T-helper 17 cell (primary cell): ENCODE measurements at regions not wholly inside any gene's neighbourhood (a gene's known extent, or its start where the extent isn't known, plus 50 kb on each side); places are given as distances from the start of the nearest gene placed in this dataset.
"Not testable (repeated sequence)": the region's sequence is repeated elsewhere in the genome, so short reads cannot be mapped to it uniquely, and the experiment has no call there.

ENCODE experiments used
- ATAC-seq: fragments of 150-1000 bp; cut with Tn5 transposase; 2 replicates; pipeline ENCODE4 v1.10.0; 2021; ENCODE audit warnings: mild to moderate bottlenecking, moderate library complexity
- DNase-seq, 3 donors: peaks; one replicate each; pipeline versions ENCODE4 v3.0.0 to v3.0.0-alpha.2; 2020 to 2021
- H3K9me3 ChIP-seq: one replicate; pipeline ENCODE4 v1.7.0; 2013; ENCODE audit warnings: low read length, mild to moderate bottlenecking; ENCODE audit not compliant: control insufficient read depth, poor library complexity, severe bottlenecking
- H3K27ac Mint-ChIP-seq: one replicate; pipeline ENCODE4 v1.8.0; 2022; ENCODE audit warnings: mild to moderate bottlenecking, moderate library complexity, mixed read lengths
- H3K27me3 Mint-ChIP-seq: one replicate; pipeline ENCODE4 v1.8.0; 2022; ENCODE audit warnings: mixed read lengths
- H3K36me3 Mint-ChIP-seq: one replicate; pipeline ENCODE4 v1.8.0; 2022; ENCODE audit warnings: low read depth, mixed read lengths
- H3K4me1 Mint-ChIP-seq: one replicate; pipeline ENCODE4 v1.8.0; 2022; ENCODE audit warnings: mild to moderate bottlenecking, mixed read lengths
- H3K4me3 Mint-ChIP-seq: one replicate; pipeline ENCODE4 v1.8.0; 2022; ENCODE audit warnings: mild to moderate bottlenecking, moderate library complexity, mixed read lengths

DNA sequence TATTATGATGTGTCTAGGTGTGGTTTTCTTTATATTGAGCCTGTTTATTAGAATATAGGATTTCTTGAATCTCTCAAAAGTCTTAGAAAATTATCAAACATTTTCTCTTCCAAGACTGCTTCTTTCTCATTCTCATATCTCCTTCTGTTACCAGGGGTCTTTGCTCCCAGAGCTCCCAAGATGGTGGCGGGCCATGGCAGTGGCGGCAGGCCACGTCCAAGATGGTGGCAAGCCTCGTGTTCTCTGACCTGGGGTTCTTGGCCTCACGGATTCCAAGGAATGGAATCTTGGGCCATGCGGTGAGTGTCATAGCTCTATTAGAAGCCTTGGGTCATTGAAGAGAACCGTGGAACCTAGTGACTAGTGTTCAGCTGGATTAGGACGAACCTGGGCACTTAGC is 248.9 kb downstream of the SMARCA2 start:
- H3K9me3 ChIP-seq = no peaks in the 10 kb centered on the region
- no peak for DNase-seq
- no peaks in the 10 kb centered on the region for H3K36me3 Mint-ChIP-seq
- H3K4me1 Mint-ChIP-seq = peaks cover 5% of the 10 kb centered on the region
- H3K4me3 Mint-ChIP-seq = no peak overlapping the region
- H3K27ac Mint-ChIP-seq = no peak overlapping the region
- ATAC-seq = no peak
- H3K27me3 Mint-ChIP-seq = peaks cover 54% of the 10 kb centered on the region

DNA sequence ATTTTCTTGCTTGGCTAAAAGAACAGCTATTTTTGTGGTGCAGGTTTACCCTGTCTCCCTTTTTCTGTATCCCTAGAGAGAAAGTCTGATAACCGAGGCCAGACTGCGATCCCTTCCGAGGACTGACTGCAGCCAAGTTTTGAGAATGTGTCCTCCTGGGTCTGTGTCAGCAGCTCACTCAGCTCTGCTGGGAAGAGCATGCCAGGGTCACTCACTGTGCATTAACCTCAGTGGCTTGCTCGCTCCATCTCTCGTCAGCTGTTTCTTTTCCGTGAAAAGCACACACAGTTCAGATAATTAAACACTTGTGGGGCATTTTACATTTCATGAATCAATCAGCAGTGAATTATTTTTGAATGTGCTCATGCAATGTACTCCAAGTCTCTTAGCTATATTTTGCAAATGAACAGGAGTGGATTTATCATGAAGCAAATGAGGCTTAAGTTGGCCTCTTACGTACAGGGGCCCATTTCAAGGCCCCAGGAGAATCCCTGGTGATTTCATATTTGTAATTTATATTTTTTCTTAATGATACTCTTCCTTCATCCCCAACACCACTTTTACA is 252.1 kb downstream of the SMARCA2 start:
- no peak overlapping the region for H3K27ac Mint-ChIP-seq
- no peak for ATAC-seq

DNA sequence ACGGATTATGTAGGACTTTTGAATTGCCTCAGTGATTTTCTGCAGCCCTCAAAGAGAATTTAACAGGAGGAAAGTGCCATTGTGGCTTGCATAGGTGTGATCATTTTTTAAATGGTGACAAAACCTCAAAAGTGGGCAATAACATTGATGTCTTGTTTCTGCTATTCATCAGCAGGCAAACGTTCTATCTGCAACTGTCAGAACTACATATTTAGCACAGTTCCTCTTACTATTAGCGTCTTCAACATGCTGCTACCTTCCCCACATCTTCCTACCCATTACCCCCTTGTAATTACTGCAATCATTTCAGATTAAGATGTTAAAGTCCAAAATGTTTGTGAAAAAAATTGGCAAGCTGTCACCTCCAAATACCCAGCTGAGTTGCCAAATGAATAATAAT is 254.6 kb downstream of the SMARCA2 start:
- no peak overlapping the region for H3K27ac Mint-ChIP-seq
- no peak for DNase-seq
- ATAC-seq = no peak
- H3K9me3 ChIP-seq = no peaks in the 10 kb centered on the region
- H3K4me3 Mint-ChIP-seq = no peak overlapping the region
- H3K27me3 Mint-ChIP-seq = peaks cover 45% of the 10 kb centered on the region
- peaks cover 5% of the 10 kb centered on the region for H3K4me1 Mint-ChIP-seq
- no peaks in the 10 kb centered on the region for H3K36me3 Mint-ChIP-seq

More for the DNA sequence above, 252.1 kb downstream of the SMARCA2 start:
- Mint-ChIP-seq H3K36me3 (no peaks in the 10 kb centered on the region), H3K27me3 (peaks cover 33% of the 10 kb centered on the region), H3K4me1 (peaks cover 7% of the 10 kb centered on the region), H3K4me3 (no peak overlapping the region)
- DNase-seq = no peak
- H3K9me3 ChIP-seq = no peaks in the 10 kb centered on the region

DNA sequence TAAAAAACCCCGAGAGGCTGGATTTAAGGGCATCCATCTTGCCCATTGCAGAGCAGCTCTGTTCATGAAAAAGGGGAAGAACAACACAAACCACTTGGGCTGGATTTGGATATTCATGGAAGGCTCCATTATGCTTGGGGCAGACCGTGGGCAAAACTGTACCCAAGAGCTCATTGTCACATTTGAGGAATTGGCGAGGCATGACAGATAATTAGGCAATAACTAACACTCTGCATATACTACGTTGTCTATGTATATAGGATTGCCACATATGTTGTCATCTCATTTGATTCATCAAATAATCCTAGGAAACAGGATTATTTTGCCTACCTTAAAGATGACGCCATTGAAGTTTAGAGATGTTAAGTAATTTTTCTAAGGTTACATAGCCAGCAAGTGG is 255.4 kb downstream of the SMARCA2 start:
- H3K9me3 ChIP-seq = no peaks in the 10 kb centered on the region
- no peak overlapping the region for H3K4me3 Mint-ChIP-seq
- no peak for ATAC-seq
- peaks cover 5% of the 10 kb centered on the region for H3K4me1 Mint-ChIP-seq
- peaks cover 43% of the 10 kb centered on the region for H3K27me3 Mint-ChIP-seq
- H3K27ac Mint-ChIP-seq = no peak overlapping the region
- DNase-seq = no peak
- no peaks in the 10 kb centered on the region for H3K36me3 Mint-ChIP-seq

DNA sequence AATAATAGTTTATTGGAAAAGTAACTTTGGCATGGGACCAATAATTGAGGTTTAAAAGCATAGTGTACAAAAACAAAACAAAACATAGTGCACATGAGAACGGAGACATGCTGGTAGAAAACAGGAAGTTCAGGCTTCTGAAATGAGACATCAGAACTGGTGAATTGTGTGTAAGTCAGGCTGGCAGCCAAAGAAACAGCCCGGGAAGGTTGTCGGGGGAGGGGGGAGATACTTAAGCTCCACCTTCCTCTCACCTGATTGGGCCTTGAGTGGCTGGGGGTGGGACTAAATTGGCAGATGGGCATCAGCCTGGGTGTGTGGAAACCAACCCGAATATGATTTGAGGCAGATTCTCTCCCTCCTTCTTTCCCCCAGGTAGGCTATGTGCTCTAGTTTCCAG is 256.3 kb downstream of the SMARCA2 start:
- DNase-seq = no peak
- H3K27ac Mint-ChIP-seq = no peak overlapping the region
- no peak for ATAC-seq
- no peak overlapping the region for H3K4me3 Mint-ChIP-seq
- peaks cover 35% of the 10 kb centered on the region for H3K27me3 Mint-ChIP-seq
- peaks cover 2% of the 10 kb centered on the region for H3K36me3 Mint-ChIP-seq
- H3K9me3 ChIP-seq = no peaks in the 10 kb centered on the region
- peaks cover 5% of the 10 kb centered on the region for H3K4me1 Mint-ChIP-seq

DNA sequence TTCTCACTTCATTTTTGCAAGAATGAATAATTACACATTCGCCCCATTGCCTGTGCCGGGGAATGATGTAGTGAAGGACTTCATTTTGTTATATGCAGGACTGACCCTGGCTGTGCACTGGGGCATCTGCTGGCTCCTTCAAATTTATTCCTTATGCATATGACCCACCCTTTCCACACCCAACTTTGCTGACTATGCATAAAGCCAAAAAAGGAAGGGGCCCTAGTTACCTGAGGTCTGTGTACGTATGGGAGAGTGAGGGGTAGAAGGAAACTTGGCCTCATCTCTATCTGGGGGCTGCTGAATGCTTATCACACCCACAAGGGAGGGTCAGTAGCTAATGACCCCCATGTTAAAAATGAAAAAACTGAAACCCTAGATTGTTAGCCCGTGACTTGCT is 259.6 kb downstream of the SMARCA2 start:
- Mint-ChIP-seq H3K27me3 (peaks cover 18% of the 10 kb centered on the region), H3K4me1 (peaks cover 5% of the 10 kb centered on the region), H3K27ac (no peak overlapping the region), H3K36me3 (peaks cover 2% of the 10 kb centered on the region), H3K4me3 (no peak overlapping the region)
- no peak for ATAC-seq
- H3K9me3 ChIP-seq = no peaks in the 10 kb centered on the region
- DNase-seq = no peak

DNA sequence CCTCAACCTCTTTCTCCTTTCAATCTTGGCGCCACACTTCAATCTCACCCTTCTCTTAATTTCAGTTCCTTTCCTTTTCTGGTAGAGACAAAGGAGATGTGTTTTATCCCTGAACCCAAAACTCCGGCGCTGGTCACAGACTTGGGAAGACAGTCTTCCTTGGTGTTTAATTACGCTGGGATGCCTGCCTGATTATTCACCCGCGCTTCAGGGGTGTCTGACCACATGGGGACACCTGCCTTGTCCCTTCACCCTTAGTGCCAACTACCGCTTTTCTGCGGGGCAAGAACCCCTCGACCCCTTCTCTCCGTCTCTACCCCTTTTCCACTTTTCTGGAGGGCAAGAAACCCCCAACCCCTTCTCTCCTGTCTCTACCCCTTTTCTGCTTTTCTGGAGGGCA is 261.1 kb downstream of the SMARCA2 start:
- Mint-ChIP-seq H3K27ac (no peak overlapping the region), H3K4me3 (no peak overlapping the region)
- ATAC-seq = no peak

DNA sequence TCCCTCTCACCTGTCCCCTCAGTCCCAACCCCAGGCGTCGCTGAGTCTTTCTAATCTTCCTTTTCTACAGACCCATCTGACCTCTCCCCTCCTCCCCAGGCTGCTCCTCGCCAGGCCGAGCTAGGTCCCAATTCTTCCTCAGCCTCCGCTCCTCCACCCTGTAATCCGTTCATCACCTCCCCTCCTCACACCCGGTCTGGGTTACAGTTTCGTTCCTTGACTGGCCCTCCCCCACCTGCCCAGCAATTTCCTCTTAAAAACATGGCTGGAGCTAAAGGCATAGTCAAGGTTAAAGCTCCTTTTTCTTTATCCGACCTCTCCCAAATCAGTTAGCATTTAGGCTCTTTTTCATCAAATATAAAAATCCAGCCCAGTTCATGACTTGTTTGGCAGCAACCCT is 262.0 kb downstream of the SMARCA2 start:
- not testable (repeated sequence) for ATAC-seq, H3K4me1 Mint-ChIP-seq, DNase-seq, H3K9me3 ChIP-seq, H3K4me3 Mint-ChIP-seq, H3K27ac Mint-ChIP-seq, H3K36me3 Mint-ChIP-seq
- peaks cover 12% of the 10 kb centered on the region for H3K27me3 Mint-ChIP-seq

More for the DNA sequence above, 261.1 kb downstream of the SMARCA2 start:
- Mint-ChIP-seq H3K27me3 (peaks cover 12% of the 10 kb centered on the region), H3K36me3 (peaks cover 2% of the 10 kb centered on the region), H3K4me1 (peaks cover 4% of the 10 kb centered on the region)
- no peak for DNase-seq
- no peaks in the 10 kb centered on the region for H3K9me3 ChIP-seq

DNA sequence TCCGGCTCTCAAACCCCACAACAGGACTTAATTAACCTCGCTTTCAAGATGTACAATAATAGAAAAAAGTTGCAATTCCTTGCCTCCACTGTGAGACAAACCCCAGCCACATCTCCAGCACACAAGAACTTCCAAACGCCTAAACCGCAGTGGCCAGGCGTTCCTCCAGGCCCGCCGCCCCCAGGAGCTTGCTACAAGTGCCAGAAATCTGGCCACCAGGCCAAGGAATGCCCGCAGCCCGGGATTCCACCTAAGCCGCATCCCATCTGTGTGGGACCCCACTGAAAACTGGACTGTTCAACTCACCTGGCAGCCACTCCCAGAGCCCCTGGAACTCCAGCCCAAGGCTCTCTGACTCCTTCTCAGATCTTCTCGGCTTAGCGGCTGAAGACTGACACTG is 262.5 kb downstream of the SMARCA2 start:
- H3K36me3 Mint-ChIP-seq, H3K27ac Mint-ChIP-seq, H3K4me1 Mint-ChIP-seq, ATAC-seq, DNase-seq, H3K4me3 Mint-ChIP-seq, H3K9me3 ChIP-seq: not testable (repeated sequence)
- peaks cover 12% of the 10 kb centered on the region for H3K27me3 Mint-ChIP-seq

DNA sequence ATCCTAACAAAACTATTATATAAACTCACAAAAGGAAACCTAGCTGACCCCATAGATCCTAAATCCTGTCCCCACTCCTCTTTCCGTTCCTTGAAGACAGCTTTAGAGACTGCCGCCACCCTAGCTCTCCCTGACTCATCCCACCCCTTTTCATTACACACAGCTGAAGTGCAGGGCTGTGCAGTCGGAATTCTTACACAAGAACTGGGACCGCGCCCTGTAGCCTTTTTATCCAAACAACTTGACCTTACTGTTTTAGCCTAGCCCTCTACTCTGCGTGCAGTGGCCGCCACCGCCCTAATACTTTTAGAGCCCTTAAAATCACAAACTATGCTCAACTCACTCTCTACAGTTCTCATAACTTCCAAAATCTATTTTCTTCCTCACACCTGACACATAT is 264.0 kb downstream of the SMARCA2 start:
- DNase-seq = not testable (repeated sequence)

DNA sequence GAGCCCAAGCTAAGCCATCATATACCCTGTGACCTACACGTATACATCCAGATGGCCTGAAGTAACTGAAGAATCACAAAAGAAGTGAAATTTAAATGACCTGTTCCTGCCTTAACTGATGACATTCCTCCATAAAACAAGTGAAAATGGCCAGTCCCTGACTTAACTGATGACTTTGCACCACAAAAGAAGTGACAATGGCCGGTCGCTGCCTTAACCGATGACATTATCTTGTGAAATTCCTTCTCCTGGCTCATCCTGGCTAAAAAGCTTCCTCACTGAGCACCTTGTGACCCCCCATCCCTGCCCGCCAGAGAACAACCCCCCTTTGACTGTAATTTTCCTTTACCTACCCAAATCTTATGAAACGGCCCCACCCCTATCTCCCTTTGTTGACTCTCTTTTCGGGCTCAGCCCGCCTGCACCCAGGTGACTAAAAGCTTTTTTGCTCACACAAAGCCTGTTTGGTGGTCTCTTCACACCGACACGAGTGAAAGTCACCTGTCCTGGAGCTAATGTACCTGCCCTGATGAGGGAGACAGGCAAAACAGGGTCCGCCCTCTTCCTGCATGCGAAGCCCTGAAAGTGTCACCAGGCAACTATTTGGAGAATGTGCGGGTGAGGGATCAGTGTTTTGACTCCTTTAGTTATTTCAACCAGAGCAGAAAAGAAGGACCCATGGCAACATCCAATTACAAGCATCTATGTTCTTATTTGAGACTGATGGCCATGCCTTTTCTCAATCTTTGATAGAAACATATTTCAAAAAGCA is 266.1 kb downstream of the SMARCA2 start:
- Mint-ChIP-seq H3K4me1 (no peaks in the 10 kb centered on the region), H3K36me3 (peaks cover under 1% of the 10 kb centered on the region), H3K4me3 (no peak overlapping the region), H3K27ac (no peak overlapping the region), H3K27me3 (peaks cover 7% of the 10 kb centered on the region)
- no peaks in the 10 kb centered on the region for H3K9me3 ChIP-seq
- ATAC-seq = no peak
- no peak for DNase-seq

More for the DNA sequence above, 264.0 kb downstream of the SMARCA2 start:
- not testable (repeated sequence) for H3K4me3 Mint-ChIP-seq, H3K4me1 Mint-ChIP-seq, H3K27me3 Mint-ChIP-seq, H3K36me3 Mint-ChIP-seq, H3K27ac Mint-ChIP-seq, H3K9me3 ChIP-seq, ATAC-seq

DNA sequence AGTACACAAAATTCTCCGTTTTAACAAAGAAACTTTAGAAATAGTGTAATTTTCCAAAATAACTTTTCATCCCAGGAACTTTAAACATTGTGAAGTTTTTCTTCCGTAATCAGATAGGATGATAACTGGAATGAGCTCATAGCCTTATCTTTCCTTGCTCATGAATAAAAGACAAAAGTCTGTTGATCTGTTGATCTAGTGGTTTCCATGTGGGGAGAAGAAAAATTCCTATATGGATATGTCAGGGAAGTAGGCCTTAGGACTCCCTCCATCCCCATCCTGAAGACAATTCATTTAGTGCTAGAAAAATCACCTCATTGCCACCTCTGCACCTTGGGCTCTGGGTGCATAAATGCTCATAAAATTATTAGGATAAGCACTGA is 266.6 kb downstream of the SMARCA2 start:
- ATAC-seq (no peak), DNase-seq (no peak)
- Mint-ChIP-seq H3K27ac (no peak overlapping the region), H3K4me1 (no peaks in the 10 kb centered on the region), H3K4me3 (no peak overlapping the region), H3K27me3 (peaks cover 7% of the 10 kb centered on the region), H3K36me3 (no peaks in the 10 kb centered on the region)
- H3K9me3 ChIP-seq = no peaks in the 10 kb centered on the region

DNA sequence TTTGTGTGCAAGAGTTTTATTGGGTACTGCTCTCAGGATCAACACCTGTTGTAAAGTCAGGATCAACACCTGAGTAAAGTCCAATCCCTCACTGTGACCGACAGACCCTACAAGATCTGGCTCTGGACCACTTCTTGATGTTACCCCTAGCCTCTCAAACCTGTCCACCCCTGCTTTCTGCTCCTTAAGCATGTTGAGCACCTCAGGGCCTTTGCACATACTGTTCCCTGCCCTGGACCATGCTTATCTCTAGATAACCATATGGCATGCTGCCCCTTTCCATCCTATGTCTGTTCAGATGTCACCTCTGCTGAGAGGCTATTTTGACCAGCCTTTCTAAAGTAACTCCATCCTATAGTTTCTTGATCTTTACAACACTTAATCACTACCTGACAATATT is 269.6 kb downstream of the SMARCA2 start:
- H3K4me1 Mint-ChIP-seq = no peaks in the 10 kb centered on the region
- H3K4me3 Mint-ChIP-seq = no peak overlapping the region
- no peaks in the 10 kb centered on the region for H3K36me3 Mint-ChIP-seq
- ATAC-seq (no peak), DNase-seq (no peak)
- H3K27me3 Mint-ChIP-seq = peaks cover 25% of the 10 kb centered on the region
- no peaks in the 10 kb centered on the region for H3K9me3 ChIP-seq
- no peak overlapping the region for H3K27ac Mint-ChIP-seq
